IMR-90 (cell line): ENCODE measurements at regions not wholly inside any gene's neighbourhood (a gene's known extent, or its start where the extent isn't known, plus 50 kb on each side); places are given as distances from the start of the nearest gene placed in this dataset.

Experiments
- ATAC-seq: fragments of 200-7000 bp; cut with Tn5 transposase; 2 replicates; pipeline ENCODE4 v1.9.1; 2020; ENCODE audit warnings: low read depth, mild to moderate bottlenecking, moderate library complexity
- BruUV-seq: library from RNA; stranded (reverse); fragments of 400-500 nt; replicated peaks from 2 replicates; lab custom pipeline; 2021; lab: Mats Ljungman, UMichigan
- CTCF ChIA-PET: fragments of 300-600 bp; formaldehyde crosslinking; extraction: SDS; loops from one replicate; lab custom pipeline; 2021; ENCODE audit warnings: antibody characterized with exemption; lab: Yijun Ruan, JAX
- POLR2A ChIA-PET: fragments of 300-600 bp; sonication (Branson Sonifier 250); formaldehyde crosslinking; loops from one replicate; lab custom pipeline; 2022; ENCODE audit warnings: antibody characterized with exemption; ENCODE audit not compliant: unreplicated experiment; lab: Charles Lee
- DNase-seq: peaks from one replicate; pipeline ENCODE4 v3.0.0; 2013
- H2AFZ ChIP-seq: replicated peaks from 2 replicates; pipeline ENCODE3; 2013; ENCODE audit warnings: low read length, mild to moderate bottlenecking; ENCODE audit not compliant: poor library complexity
- H2AK5ac ChIP-seq: 2 replicates; pipeline ENCODE4 v1.6.1; 2013; ENCODE audit warnings: low read depth, low read length, inconsistent platforms
- H2AK9ac ChIP-seq: replicated peaks from 2 replicates; pipeline ENCODE3; 2013; ENCODE audit warnings: mild to moderate bottlenecking, low read depth, low read length, moderate library complexity; ENCODE audit not compliant: poor library complexity
- H2BK120ac ChIP-seq: 2 replicates; pipeline ENCODE4 v1.6.1; 2013; ENCODE audit warnings: low read depth, low read length, inconsistent platforms
- H2BK15ac ChIP-seq: 3 replicates; pipeline ENCODE4 v1.6.1; 2013; ENCODE audit warnings: low read depth, low read length, inconsistent platforms
- H2BK20ac ChIP-seq: 2 replicates; pipeline ENCODE4 v1.6.1; 2013; ENCODE audit warnings: low read depth, mild to moderate bottlenecking, inconsistent platforms, low read length, moderate library complexity
- H2BK5ac ChIP-seq: 2 replicates; pipeline ENCODE4 v1.6.1; 2013; ENCODE audit warnings: mild to moderate bottlenecking, low read depth, low read length, inconsistent platforms; ENCODE audit not compliant: poor library complexity, severe bottlenecking
- H3K14ac ChIP-seq: replicated peaks from 2 replicates; pipeline ENCODE4 v1.6.1; 2013; ENCODE audit warnings: low read depth, low read length, inconsistent platforms
- H3K18ac ChIP-seq: 2 replicates; pipeline ENCODE4 v1.6.1; 2013; ENCODE audit warnings: low read depth, low read length, control low read depth
- H3K23ac ChIP-seq: 2 replicates; pipeline ENCODE4 v1.6.1; 2013; ENCODE audit warnings: low read depth, low read length, inconsistent platforms
- H3K27ac ChIP-seq: 2 replicates; pipeline ENCODE4 v1.5.1; 2013; ENCODE audit warnings: mild to moderate bottlenecking, control low read depth, low read length; ENCODE audit not compliant: insufficient read depth
- H3K27me3 ChIP-seq: 2 replicates; pipeline ENCODE4 v1.6.1; 2013; ENCODE audit warnings: low read length; ENCODE audit not compliant: control insufficient read depth, insufficient read depth
- H3K36me3 ChIP-seq: 2 replicates; pipeline ENCODE4 v1.6.1; 2013; ENCODE audit warnings: low read length, mixed read lengths; ENCODE audit not compliant: control insufficient read depth, insufficient read depth
- H3K4ac ChIP-seq: 2 replicates; pipeline ENCODE4 v1.6.1; 2013; ENCODE audit warnings: low read depth, low read length, inconsistent platforms
- H3K4me1 ChIP-seq: 2 replicates; pipeline ENCODE4 v1.6.1; 2013; ENCODE audit warnings: low read length, mixed read lengths; ENCODE audit not compliant: control insufficient read depth, insufficient read depth
- H3K4me2 ChIP-seq: 2 replicates; pipeline ENCODE4 v1.6.1; 2013; ENCODE audit warnings: low read depth, mild to moderate bottlenecking, control low read depth, low read length, moderate library complexity
- H3K4me3 ChIP-seq: 2 replicates; pipeline ENCODE4 v1.5.1; 2013; ENCODE audit warnings: low read depth, mild to moderate bottlenecking, control low read depth, low read length, moderate library complexity; ENCODE audit not compliant: insufficient read depth
- H3K56ac ChIP-seq: 2 replicates; pipeline ENCODE4 v1.6.1; 2013; ENCODE audit warnings: low read length, inconsistent platforms; ENCODE audit not compliant: insufficient read depth; ENCODE audit errors: extremely low read depth
- H3K79me1 ChIP-seq, 2 experiments: 2 replicates each; pipeline ENCODE4 v1.6.1; 2013; ENCODE audit warnings: low read length in 2 of 2, inconsistent platforms in 1 of 2, low read depth in 1 of 2
- H3K9ac ChIP-seq: 2 replicates; pipeline ENCODE4 v1.6.1; 2013; ENCODE audit warnings: low read depth, low read length, control low read depth
- H3K9me1 ChIP-seq: 2 replicates; pipeline ENCODE4 v1.6.1; 2013; ENCODE audit warnings: low read length, inconsistent platforms; ENCODE audit not compliant: insufficient read depth
- H3K9me3 ChIP-seq: 2 replicates; pipeline ENCODE4 v1.6.1; 2013; ENCODE audit warnings: low read length; ENCODE audit not compliant: control insufficient read depth, insufficient read depth
- H4K20me1 ChIP-seq: 2 replicates; pipeline ENCODE4 v1.6.1; 2013; ENCODE audit warnings: low read length, inconsistent platforms; ENCODE audit not compliant: insufficient read depth
- H4K5ac ChIP-seq: 2 replicates; pipeline ENCODE4 v1.6.1; 2013; ENCODE audit warnings: mild to moderate bottlenecking, low read depth, low read length, control low read depth
- H4K8ac ChIP-seq, 2 experiments: 2 replicates each; pipeline ENCODE4 v1.6.1; 2013; ENCODE audit warnings: low read depth in 2 of 2, low read length in 2 of 2, control low read depth in 1 of 2, inconsistent platforms in 1 of 2
- H4K91ac ChIP-seq: 2 replicates; pipeline ENCODE4 v1.6.1; 2013; ENCODE audit warnings: low read depth, low read length, inconsistent platforms; ENCODE audit not compliant: insufficient read depth
- BHLHE40 ChIP-seq: fragments of 150-350 bp; IDR thresholded peaks from 2 replicates; pipeline ENCODE4 v1.6.1; 2016; ENCODE audit warnings: mild to moderate bottlenecking, low read depth, low read length
- ELK1 ChIP-seq: fragments of 150-350 bp; IDR thresholded peaks from 2 replicates; pipeline ENCODE4 v1.6.1; 2016; ENCODE audit warnings: low read depth, mild to moderate bottlenecking, low read length, moderate library complexity, borderline replicate concordance
- FOS ChIP-seq: fragments of 150-350 bp; IDR thresholded peaks from 2 replicates; pipeline ENCODE4 v1.6.1; 2016; ENCODE audit warnings: low read depth, low read length
- MXI1 ChIP-seq: IDR thresholded peaks from 2 replicates; pipeline ENCODE4 v1.6.1; 2012; ENCODE audit warnings: low read depth, mild to moderate bottlenecking, low read length, moderate library complexity, borderline replicate concordance
- POLR2A ChIP-seq: IDR thresholded peaks from 2 replicates; pipeline ENCODE4 v1.6.1; 2012; ENCODE audit warnings: mild to moderate bottlenecking, low read depth, low read length
- RCOR1 ChIP-seq: IDR thresholded peaks from 2 replicates; pipeline ENCODE4 v1.6.1; 2012; ENCODE audit warnings: mild to moderate bottlenecking, low read length, improper control_type of control experiment; ENCODE audit not compliant: insufficient replicate concordance
- RFX5 ChIP-seq: IDR thresholded peaks from 2 replicates; pipeline ENCODE4 v1.8.0; 2012; ENCODE audit warnings: low read depth, mild to moderate bottlenecking, low read length, moderate library complexity
- USF2 ChIP-seq: fragments of 150-350 bp; IDR thresholded peaks from 2 replicates; pipeline ENCODE4 v1.6.1; 2017; ENCODE audit warnings: mild to moderate bottlenecking, antibody characterized with exemption, low read length, low read depth
- WGBS, 2 experiments: methylation state at CpG; one replicate each; pipeline versions ENCODE4 v1.1.5 to v1.1.7; 2013; ENCODE audit warnings: missing lambda C conversion rate in 2 of 2; ENCODE audit not compliant: insufficient read length in 1 of 2; ENCODE audit errors: extremely low coverage in 2 of 2; 5-methylcytosine and 5-hydroxymethylcytosine counted together
- dilution Hi-C: fragments of 300-500 bp; cut with HindIII; formaldehyde crosslinking; loops from one replicate; pipeline ENCODE4 v1.14.3; 2018; ENCODE audit warnings: low sequenced_read_pairs; ENCODE audit not compliant: unreplicated experiment
- in situ Hi-C: fragments of 300-500 bp; cut with MboI; formaldehyde crosslinking; loops from 3 replicates; pipeline ENCODE4 v1.14.3; 2019; ENCODE audit warnings: low sequenced_read_pairs, inconsistent platforms, mixed read lengths
- intact Hi-C: fragments of 100-400 bp; cut with micrococcal nuclease; formaldehyde crosslinking; loops from 2 replicates; pipeline ENCODE4 v1.10.0; 2022

GRCh38 chr17:77735081-77735565 lies 223.4 kb upstream of the TNRC6C start:
- peak; percentile 63 for ATAC-seq
- Histone ChIP-seq H3K4me1 (peaks cover 7% of the 10 kb centered on the region; the same call in 1 of the 2 replicates), H3K9me3 (peaks cover 2% of the 10 kb centered on the region; the same call in 1 of the 2 replicates), H3K18ac (no peak overlapping the region; the same call in 1 of the 2 replicates), H4K5ac (no peak overlapping the region), H2AFZ (peak overlapping the region; percentile 67), H3K9ac (no peak overlapping the region), H3K4ac (no peak overlapping the region), H3K23ac (no peak overlapping the region), H3K79me1 (no peaks in the 10 kb centered on the region), H2BK120ac (no peak overlapping the region), H2AK9ac (no peak overlapping the region), H3K27me3 (peaks cover 31% of the 10 kb centered on the region), H3K4me2 (peak overlapping the region; percentile 26; the same call in 1 of the 2 replicates), H3K4me3 (no peak overlapping the region), H3K14ac (no peak overlapping the region), H3K36me3 (no peaks in the 10 kb centered on the region), H2BK20ac (no peak overlapping the region), H4K91ac (no peak overlapping the region), H2BK15ac (no peak overlapping the region), H2AK5ac (no peak overlapping the region), H3K27ac (no peak overlapping the region), H2BK5ac (no peak overlapping the region), H3K56ac (no peak overlapping the region), H4K20me1 (no peaks in the 10 kb centered on the region), H4K8ac (no peak overlapping the region), H3K9me1 (no peaks in the 10 kb centered on the region)
- TF ChIP-seq BHLHE40 (no peak), USF2 (no peak), ELK1 (no peak), POLR2A (no peak), MXI1 (no peak), FOS (no peak), RFX5 (no peak), RCOR1 (no peak)
- no peak for DNase-seq
- BruUV-seq = no TSS peak
- ChIA-PET POLR2A (no interaction called here), CTCF (no interaction called here)
- dilution Hi-C loops (no loop called here), intact Hi-C loops (loop anchor here (10.0 kb wide), 1 partner anchor 280 kb away; no protein-coding TSS in a partner anchor), in situ Hi-C loops (no loop called here)
- no CpG with 5 or more reads among the region's 10 CpGs for WGBS, 2 experiments
